ENCODE measurements at regions not wholly inside any gene's neighbourhood (a gene's known extent, or its start where the extent isn't known, plus 50 kb on each side); places are given as distances from the start of the nearest gene placed in this dataset.

- FAIRE-seq (no peak), ATAC-seq (no peak), DNase-seq (ENCODE audit: low spot score) (no peak)
- WGBS (ENCODE audit: low lambda C conversion rate), result 2% methylated on average over 3 of the region's 3 CpGs
- Histone ChIP-seq H3K9me3 (ENCODE audit: low read length) (no peaks in the 10 kb centered on the region), H3K27ac (ENCODE audit: extremely low read length, insufficient read depth, low read length) (no peak overlapping the region), H3K36me3 (replicated peaks in 1 of 2; ENCODE audit: control insufficient read depth in 1 of 2, insufficient read depth in 2 of 2, low read length in 2 of 2) (no peaks in the 10 kb centered on the region), H3K4me3 (replicated peaks in 1 of 3; ENCODE audit: insufficient read depth in 1 of 3, low read depth in 2 of 3, low read length in 3 of 3) (no peak overlapping the region), H3K4me2 (ENCODE audit: low read depth, low read length) (no peak overlapping the region), H3K9ac (ENCODE audit: insufficient read depth, low read depth, low read length) (no peak overlapping the region), H3K4me1 (ENCODE audit: insufficient read depth, low read length) (no peaks in the 10 kb centered on the region), H3K27me3 (ENCODE audit: control insufficient read depth in 1 of 2, insufficient read depth in 2 of 2, low read length in 2 of 2) (no peaks in the 10 kb centered on the region), H3K79me2 (ENCODE audit: insufficient read depth, low read length) (no peaks in the 10 kb centered on the region), H2AFZ (ENCODE audit: low read length) (no peak overlapping the region), H4K20me1 (ENCODE audit: insufficient read depth, low read length) (no peaks in the 10 kb centered on the region)
- ChIA-PET CTCF (ENCODE audit: low intra/inter-chr PET ratio, low total read pairs) (no interaction called here), POLR2A (no interaction called here)
- intact Hi-C loops (cut with micrococcal nuclease; ENCODE audit: unreplicated experiment) (no loop called here), in situ Hi-C loops (cut with HindIII; ENCODE audit: extremely low pct_ligation_motif_present, low pct_unique_long_range_greater_than_20kb) (no loop called here)
- BruUV-seq (replicated peaks), result no TSS peak
- TF ChIP-seq ZSCAN22 (CRISPR knock-in tag; IDR thresholded peaks at IDR 0.05) (no peak), HNF4G (IDR thresholded peaks at IDR 0.05; ENCODE audit: borderline replicate concordance, low read depth, low read length) (no peak), HNF4G (CRISPR knock-in tag; IDR thresholded peaks at IDR 0.05; ENCODE audit: borderline replicate concordance, low read depth) (no peak), TRAFD1 (CRISPR knock-in tag; IDR thresholded peaks at IDR 0.05; ENCODE audit: borderline replicate concordance) (no peak), ZNF580 (CRISPR knock-in tag; IDR thresholded peaks at IDR 0.05; ENCODE audit: borderline replicate concordance, low read depth) (no peak), RERE (CRISPR knock-in tag; IDR thresholded peaks at IDR 0.05; ENCODE audit: low read depth) (no peak)
Measured at GRCh38 chr4:57658188-57658587, 548.0 kb upstream of the IGFBP7 start.

Data from HepG2 (cell line).